ENCODE measurements at regions not wholly inside any gene's neighbourhood (a gene's known extent, or its start where the extent isn't known, plus 50 kb on each side); places are given as distances from the start of the nearest gene placed in this dataset.

DNA sequence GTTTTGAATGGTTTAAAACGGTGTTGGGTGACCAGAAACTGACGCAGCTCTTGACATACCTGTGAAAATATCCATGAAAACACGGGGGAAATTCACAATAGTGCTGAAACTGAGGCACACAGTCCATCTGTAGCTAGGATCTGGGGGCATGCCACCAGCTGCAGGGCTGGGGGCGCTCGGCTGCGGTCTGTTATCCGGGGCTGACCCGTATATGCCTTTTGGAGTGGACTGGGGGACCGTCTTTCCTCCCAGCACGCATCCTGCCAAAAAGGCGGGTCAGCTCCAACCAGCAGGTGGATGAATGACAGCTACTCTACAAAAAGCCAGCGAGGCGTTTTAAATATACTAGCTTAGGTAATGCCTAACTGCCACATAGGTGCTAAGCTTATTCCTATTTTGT, 729.8 kb downstream of the QKI start:
- Histone ChIP-seq H3K4me3 (no peak overlapping the region), H3K9ac (ENCODE audit: insufficient read depth in 1 of 2, low read depth in 2 of 2, low read length in 2 of 2) (no peak overlapping the region), H2AFZ (ENCODE audit: low read depth, low read length) (no peak overlapping the region), H3K27ac (ENCODE audit: extremely low read depth, low read depth, low read length) (no peak overlapping the region), H3K4me1 (replicated peaks in 1 of 2; ENCODE audit: control insufficient read depth in 2 of 2, insufficient read depth in 2 of 2, low read length in 2 of 2) (no peaks in the 10 kb centered on the region), H3K79me2 (ENCODE audit: control insufficient read depth, insufficient read depth, low read length) (no peaks in the 10 kb centered on the region), H3K36me3 (ENCODE audit: control insufficient read depth, insufficient read depth, low read length) (no peaks in the 10 kb centered on the region), H3K9me1 (ENCODE audit: control insufficient read depth, insufficient read depth, low read length) (no peaks in the 10 kb centered on the region), H3K9me3 (replicated peaks; ENCODE audit: control insufficient read depth, insufficient read depth, low read depth, low read length) (no peaks in the 10 kb centered on the region), H3K4me2 (ENCODE audit: insufficient read depth, low read length) (no peak overlapping the region), H3K27me3 (ENCODE audit: control insufficient read depth in 2 of 2, insufficient read depth in 2 of 2, low read length in 2 of 2) (peaks cover 0 to 9% of the 10 kb centered on the region in 2 experiments; a peak in 1 of 5 replicates), H4K20me1 (replicated peaks; ENCODE audit: control insufficient read depth, insufficient read depth, low read length) (no peaks in the 10 kb centered on the region)
- intact Hi-C loops (cut with micrococcal nuclease): no loop called here
- ChIA-PET CTCF (ENCODE audit: low intra/inter-chr PET ratio) (no interaction called here), POLR2A (no interaction called here)
- FAIRE-seq: no peak
- ATAC-seq: no peak
- TF ChIP-seq RBM25 (IDR thresholded peaks at IDR 0.05; ENCODE audit: low read depth, low read length, severe bottlenecking) (no peak), JUNB (CRISPR knock-in tag; conservative IDR thresholded peaks at IDR 0.05) (no peak), ETV1 (tag; conservative IDR thresholded peaks at IDR 0.05; ENCODE audit: low read depth) (no peak), SETDB1 (IDR thresholded peaks at IDR 0.05; ENCODE audit: low read length) (no peak), NFIC (IDR thresholded peaks at IDR 0.05) (no peak), ZNF76 (CRISPR knock-in tag; IDR thresholded peaks at IDR 0.05; ENCODE audit: borderline replicate concordance) (no peak), KAT8 (IDR thresholded peaks at IDR 0.05; ENCODE audit: low read depth) (no peak), DMBX1 (CRISPR knock-in tag; IDR thresholded peaks at IDR 0.05; ENCODE audit: borderline replicate concordance) (no peak), ZNF24 (IDR thresholded peaks at IDR 0.05) (no peak), SMAD2 (IDR thresholded peaks at IDR 0.05; ENCODE audit: low read depth, low read length) (no peak), CC2D1A (IDR thresholded peaks at IDR 0.05) (no peak), ZNF408 (CRISPR knock-in tag; IDR thresholded peaks at IDR 0.05; ENCODE audit: low read depth) (no peak), JUND (IDR thresholded peaks at IDR 0.05; ENCODE audit: borderline replicate concordance, low read depth, low read length) (no peak), JUND (tag; IDR thresholded peaks at IDR 0.05; ENCODE audit: borderline replicate concordance, low read depth, low read length) (no peak), STAG1 (CRISPR knock-in tag; IDR thresholded peaks at IDR 0.05; ENCODE audit: borderline replicate concordance) (no peak), ZNF57 (CRISPR knock-in tag; IDR thresholded peaks at IDR 0.05) (no peak), ZNF436 (CRISPR knock-in tag; IDR thresholded peaks at IDR 0.05) (no peak), ZNF444 (CRISPR knock-in tag; IDR thresholded peaks at IDR 0.05) (no peak), MEF2D (tag; conservative IDR thresholded peaks at IDR 0.05; ENCODE audit: low read depth) (no peak)
- TF ChIP-seq, protein P1, sequence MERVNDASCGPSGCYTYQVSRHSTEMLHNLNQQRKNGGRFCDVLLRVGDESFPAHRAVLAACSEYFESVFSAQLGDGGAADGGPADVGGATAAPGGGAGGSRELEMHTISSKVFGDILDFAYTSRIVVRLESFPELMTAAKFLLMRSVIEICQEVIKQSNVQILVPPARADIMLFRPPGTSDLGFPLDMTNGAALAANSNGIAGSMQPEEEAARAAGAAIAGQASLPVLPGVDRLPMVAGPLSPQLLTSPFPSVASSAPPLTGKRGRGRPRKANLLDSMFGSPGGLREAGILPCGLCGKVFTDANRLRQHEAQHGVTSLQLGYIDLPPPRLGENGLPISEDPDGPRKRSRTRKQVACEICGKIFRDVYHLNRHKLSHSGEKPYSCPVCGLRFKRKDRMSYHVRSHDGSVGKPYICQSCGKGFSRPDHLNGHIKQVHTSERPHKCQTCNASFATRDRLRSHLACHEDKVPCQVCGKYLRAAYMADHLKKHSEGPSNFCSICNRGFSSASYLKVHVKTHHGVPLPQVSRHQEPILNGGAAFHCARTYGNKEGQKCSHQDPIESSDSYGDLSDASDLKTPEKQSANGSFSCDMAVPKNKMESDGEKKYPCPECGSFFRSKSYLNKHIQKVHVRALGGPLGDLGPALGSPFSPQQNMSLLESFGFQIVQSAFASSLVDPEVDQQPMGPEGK (CRISPR knock-in tag; IDR thresholded peaks at IDR 0.05; ENCODE audit: borderline replicate concordance): no peak
- DNase-seq (ENCODE audit: extremely low read depth in 1 of 4, low spot score in 3 of 4): no peak
- in situ Hi-C loops (cut with MboI): no loop called here
- no TSS peak for BruUV-seq (replicated peaks)
- WGBS (ENCODE audit: insufficient coverage, low coverage, missing lambda C conversion rate): 2% methylated on average over 13 of the region's 13 CpGs

All from K562 (cell line).